HG03520 (cell line): ENCODE measurements at regions not wholly inside any gene's neighbourhood (a gene's known extent, or its start where the extent isn't known, plus 50 kb on each side); places are given as distances from the start of the nearest gene placed in this dataset.

Experiments
- ATAC-seq: cut with Tn5 transposase; IDR thresholded peaks from one replicate; pipeline ENCODE4 v1.9.1; 2021; ENCODE audit warnings: mild to moderate bottlenecking, moderate library complexity; ENCODE audit not compliant: unreplicated experiment

- ATAC-seq, result no peak
Measured at GRCh38 chr2:9681427-9681817, 50.6 kb upstream of the YWHAQ start.

GRCh38 chr2:9685637-9686036 is 54.8 kb upstream of the YWHAQ start:
- ATAC-seq, result no peak

GRCh38 chr2:9686061-9686460 is 55.3 kb upstream of the YWHAQ start:
- no peak for ATAC-seq

- ATAC-seq, result no peak
Measured at GRCh38 chr2:9690252-9690651, 59.5 kb upstream of the YWHAQ start.

GRCh38 chr2:9690716-9691498 is 60.1 kb upstream of the YWHAQ start:
- ATAC-seq, result no peak

GRCh38 chr2:9692456-9693195 is 61.8 kb upstream of the YWHAQ start:
- ATAC-seq, result no peak

- ATAC-seq, result no peak
Measured at GRCh38 chr2:9693196-9693491, 62.3 kb upstream of the YWHAQ start.

GRCh38 chr2:9693646-9694045 is 62.8 kb upstream of the YWHAQ start:
- ATAC-seq, result no peak

GRCh38 chr2:9694661-9695234 is 64.0 kb upstream of the YWHAQ start:
- ATAC-seq, result no peak

- no peak for ATAC-seq
Measured at GRCh38 chr2:9695941-9696340, 65.1 kb upstream of the YWHAQ start.

- ATAC-seq, result no peak
Measured at GRCh38 chr2:9696731-9697130, 65.9 kb upstream of the YWHAQ start.

- no peak for ATAC-seq
Measured at GRCh38 chr2:9697909-9698308, 67.1 kb upstream of the YWHAQ start.

- ATAC-seq, result no peak
Measured at GRCh38 chr2:9699139-9700108, 68.6 kb upstream of the YWHAQ start.

- ATAC-seq, result no peak
Measured at GRCh38 chr2:9700109-9700495, 69.3 kb upstream of the YWHAQ start.

- ATAC-seq, result no peak
Measured at GRCh38 chr2:9702604-9703084, 71.8 kb upstream of the YWHAQ start.

- no peak for ATAC-seq
Measured at GRCh38 chr2:9703085-9703678, 72.4 kb upstream of the YWHAQ start.

- ATAC-seq, result no peak
Measured at GRCh38 chr2:9703701-9704221, 73.0 kb upstream of the YWHAQ start.

GRCh38 chr2:9704600-9704999 is 73.8 kb upstream of the YWHAQ start:
- ATAC-seq, result no peak

GRCh38 chr2:9705196-9705595 is 74.4 kb upstream of the YWHAQ start:
- ATAC-seq, result no peak

GRCh38 chr2:9707008-9707407 is 76.2 kb upstream of the YWHAQ start:
- ATAC-seq, result no peak
